ENCODE measurements at regions not wholly inside any gene's neighbourhood (a gene's known extent, or its start where the extent isn't known, plus 50 kb on each side); places are given as distances from the start of the nearest gene placed in this dataset.

- no peak for DNase-seq
Observed at GRCh38 chr2:122183890-122184289, 428.4 kb downstream of the TSN start.

DNA sequence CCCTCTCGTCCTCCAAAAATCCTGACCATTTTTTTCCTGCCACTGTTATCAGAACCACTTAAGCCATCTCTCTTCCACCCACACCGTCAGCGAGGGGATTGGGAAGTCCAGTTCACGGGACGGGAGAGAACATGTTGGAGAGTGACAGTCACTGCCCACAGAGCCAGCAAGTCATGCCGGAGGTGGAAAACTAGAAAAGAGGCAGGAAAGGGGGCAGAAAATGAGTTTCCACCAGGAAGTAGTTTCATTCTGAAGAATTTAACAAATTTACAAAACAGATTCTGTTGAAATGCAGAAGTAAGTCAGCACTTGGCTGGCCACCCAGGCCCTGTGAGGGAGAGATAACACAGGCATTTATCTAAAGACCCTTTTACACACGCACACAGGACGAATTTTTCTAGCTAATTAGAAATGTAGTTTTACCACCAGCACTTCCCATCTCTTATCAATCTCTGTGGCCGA is 431.3 kb downstream of the TSN start:
- DNase-seq = peak; percentile 56

DNA sequence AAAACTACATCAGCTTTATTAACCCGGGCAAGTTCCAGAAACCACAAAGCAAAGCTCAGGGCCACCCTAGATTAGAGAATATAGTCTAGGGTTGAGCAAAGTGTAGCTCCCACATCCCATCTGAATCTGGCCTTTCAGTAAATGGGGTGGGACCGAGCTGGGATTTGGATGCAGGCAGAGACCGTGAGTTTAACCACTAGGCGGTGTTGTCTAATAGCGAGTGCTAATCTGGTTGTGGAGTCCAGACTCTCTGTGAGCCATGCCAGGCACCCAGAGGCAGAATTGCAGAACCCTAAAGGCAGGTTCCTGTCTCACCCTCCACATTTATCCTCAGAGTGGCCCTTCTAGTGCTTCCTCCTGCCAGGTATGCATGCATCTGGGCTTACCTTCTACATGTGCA is 435.9 kb downstream of the TSN start:
- no peak for DNase-seq

GRCh38 chr2:122193622-122194021 is 438.2 kb downstream of the TSN start:
- DNase-seq = peak; percentile 78

GRCh38 chr2:122194546-122194945 is 439.1 kb downstream of the TSN start:
- no peak for DNase-seq

- no peak for DNase-seq
Observed at GRCh38 chr2:122203523-122203922, 448.1 kb downstream of the TSN start.

GRCh38 chr2:122205641-122206040 is 450.2 kb downstream of the TSN start:
- no peak for DNase-seq

- DNase-seq = no peak
Observed at GRCh38 chr2:122206101-122206500, 450.6 kb downstream of the TSN start.

GRCh38 chr2:122209377-122209776 is 453.9 kb downstream of the TSN start:
- no peak for DNase-seq

DNA sequence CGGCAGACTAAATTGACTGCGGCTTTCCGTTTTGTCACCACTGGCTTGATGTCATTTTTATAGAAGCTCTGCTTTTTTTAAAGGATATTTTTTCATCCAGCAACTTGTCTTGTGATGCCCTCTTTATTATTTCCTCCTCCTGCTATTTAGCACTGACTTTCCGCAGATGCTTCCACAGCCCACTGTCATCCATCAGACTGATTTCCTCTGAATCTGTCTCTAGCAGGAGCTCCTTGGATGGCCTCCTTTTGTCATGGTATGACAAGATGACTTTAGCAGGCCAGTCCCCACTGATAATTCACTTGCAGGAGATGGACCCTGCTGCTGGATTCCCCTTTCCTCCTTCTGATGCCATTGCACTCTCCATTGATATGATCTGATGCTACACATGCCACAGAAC is 454.6 kb downstream of the TSN start:
- DNase-seq = no peak

DNA sequence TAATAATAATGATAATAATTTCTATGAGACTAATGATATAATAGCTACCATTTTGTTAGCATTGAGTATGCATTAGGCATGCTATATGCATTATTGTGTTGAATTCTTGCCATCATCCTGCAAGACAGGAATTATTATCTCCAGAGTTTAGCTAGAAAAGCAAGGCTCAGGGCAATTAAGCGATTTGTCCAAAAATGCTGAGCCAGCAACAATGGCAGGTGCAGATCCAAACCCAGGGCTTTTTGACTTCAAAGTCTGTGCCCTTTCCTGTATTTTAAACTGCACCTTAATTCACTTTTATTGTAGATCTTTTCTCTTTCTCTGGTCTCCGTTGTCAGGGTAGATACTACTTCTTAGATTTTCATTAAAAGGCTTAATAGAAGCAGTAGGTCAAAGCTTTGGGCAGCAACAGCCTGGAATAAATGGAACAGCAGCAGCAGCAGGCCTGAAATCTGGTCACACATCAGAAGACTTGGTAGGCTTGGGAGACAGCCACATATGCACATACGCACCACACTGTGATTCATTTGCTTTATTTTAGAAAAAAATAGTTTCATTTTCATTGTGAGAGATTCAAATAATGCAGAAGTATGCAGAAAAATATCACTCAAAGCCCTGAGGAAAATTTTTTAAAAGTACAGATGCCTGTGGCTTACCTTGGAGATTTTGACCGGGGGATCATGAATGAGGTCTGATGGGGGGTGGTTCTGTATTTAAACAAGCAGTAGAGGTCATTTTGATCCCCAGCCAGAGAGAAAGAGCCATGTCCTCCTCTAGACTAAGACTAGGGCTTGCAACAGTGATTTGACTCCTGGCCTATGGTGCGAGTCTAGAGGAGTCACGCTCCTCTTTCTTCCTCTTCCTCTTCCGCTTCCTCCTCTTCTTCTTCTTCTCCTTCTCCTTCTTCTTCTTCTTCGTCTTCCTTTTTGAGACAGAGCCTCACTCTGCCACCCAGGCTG is 455.7 kb downstream of the TSN start:
- DNase-seq = no peak

DNA sequence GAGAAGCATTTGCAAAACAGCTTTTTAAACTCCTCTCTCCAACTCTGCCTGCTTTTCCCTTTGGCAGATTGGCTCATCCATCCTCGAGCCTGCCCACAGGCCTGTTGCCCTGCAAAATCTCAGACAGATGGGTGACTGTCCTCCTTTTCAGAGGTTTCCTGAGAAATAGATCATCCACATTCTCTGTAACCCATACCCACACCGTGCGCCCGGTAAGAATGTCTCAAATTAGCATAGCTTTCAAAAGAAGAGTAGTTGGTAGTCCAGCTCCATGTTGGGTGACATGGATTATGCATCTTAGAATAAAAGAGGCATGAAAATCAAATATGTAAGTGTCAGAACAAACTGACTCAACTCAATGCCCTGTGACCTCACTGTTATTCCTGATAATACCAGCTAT is 457.9 kb downstream of the TSN start:
- DNase-seq = no peak

DNA sequence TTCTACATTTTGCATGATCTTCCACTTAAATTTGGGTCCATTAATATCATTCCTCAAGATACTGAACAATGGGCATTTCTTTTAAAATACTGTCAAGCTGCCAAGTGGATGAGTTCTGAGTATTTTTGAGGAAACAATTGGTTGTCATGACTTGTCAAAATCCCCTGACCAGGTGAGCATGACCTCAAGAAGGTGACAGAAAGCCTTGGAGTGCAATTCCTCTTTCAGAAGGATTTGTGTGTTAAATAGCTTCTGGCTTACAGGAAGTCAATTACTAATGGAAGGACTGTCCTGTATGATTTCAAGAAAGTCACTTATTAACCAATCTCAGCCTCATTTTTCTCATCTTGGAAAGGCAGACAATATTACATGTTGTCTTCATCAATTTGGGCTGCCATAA is 460.6 kb downstream of the TSN start:
- DNase-seq = no peak

DNA sequence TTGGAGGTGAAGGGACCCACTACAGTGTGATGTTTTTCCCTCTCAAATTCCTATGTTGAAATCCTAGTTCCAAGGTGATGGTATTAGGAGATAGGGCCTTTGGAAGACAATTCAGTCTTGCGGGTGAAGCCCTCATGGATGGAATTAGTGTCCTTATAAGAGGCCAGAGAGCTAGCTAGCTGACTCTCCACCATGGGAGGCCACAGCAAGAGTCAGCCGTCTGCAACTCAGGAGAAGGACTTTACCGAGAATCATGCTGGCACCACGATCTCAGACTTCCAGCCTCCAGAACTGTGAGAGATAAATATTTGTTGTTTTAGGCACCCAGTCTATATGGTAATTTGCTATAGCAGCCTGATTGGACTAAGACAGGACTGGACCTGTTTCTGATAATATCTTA is 461.4 kb downstream of the TSN start:
- DNase-seq = no peak

- DNase-seq = no peak
Observed at GRCh38 chr2:122218596-122218995, 463.1 kb downstream of the TSN start.

DNA sequence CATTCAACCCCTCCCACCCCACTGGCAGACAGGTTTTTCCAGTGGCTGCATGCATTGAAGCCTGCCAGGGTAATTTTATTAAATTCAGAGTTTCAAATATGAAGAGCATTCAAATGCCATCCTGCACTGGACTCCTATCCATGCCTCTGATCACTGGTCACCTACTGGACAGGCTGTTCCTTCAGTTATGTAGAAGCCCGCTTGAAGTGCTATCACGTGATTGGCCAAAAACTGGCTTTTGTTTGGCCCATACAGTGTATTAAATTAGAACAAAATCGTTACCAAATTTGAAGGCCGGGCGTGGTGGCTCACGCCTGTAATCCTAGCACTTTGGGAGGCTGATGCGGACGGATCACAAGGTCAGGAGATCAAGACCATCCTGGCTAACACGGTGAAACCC is 464.1 kb downstream of the TSN start:
- no peak for DNase-seq

DNA sequence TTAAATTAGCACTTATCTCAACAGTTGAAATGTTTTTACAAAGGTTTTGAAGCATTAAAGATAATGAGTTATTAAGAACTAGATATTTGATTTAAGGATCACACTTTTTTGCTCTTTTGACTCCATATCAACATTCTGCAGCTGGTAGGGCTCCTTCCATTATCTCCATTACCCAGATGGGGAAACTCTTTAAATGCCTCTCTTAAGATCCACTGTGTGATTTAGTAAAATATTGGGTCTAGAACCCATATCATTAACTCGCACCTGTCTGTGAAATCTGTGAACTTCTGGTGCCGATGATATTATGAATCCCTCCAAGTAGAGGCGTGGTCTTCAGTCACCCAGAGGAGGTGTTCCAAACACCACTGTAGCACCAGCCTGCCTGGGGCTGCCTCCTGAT is 466.2 kb downstream of the TSN start:
- DNase-seq = no peak

DNA sequence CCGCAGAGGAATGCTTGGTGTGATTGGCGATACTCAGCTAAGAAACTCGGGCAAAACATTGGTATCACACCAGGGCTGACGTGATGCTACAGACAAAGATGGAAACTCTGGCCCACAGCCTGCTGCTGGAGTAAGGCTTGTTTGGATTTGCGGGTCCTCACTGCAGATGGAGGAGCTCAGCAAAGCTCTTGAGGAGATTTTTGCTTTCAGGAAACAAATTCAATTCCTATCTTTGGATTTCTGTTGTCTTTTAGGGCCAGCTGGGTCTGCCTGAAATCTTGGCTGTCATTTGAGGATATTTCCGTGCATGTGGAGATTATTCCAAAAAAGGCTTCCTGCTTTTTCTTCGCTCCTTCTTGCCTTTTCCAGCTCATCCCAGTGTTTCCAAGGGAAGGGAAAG is 475.8 kb downstream of the TSN start:
- DNase-seq = no peak

DNA sequence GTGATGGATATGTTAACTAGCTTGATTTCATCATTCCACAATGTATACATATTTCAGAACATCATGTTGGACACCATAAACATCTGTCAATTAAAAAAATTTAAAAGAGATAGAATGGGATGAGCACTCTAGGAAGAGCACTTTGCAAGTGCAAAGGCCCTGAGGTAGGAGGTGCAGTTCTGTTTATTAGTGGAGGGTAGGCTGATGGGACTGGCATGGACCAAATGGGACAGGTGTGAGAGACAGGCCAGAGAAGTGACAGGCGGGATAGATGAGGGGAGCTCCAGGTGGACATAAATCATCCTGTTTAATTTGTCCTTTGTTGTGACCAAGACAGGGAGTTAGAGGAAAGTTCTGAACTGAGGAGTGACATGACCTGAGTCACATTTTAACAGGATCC is 477.9 kb downstream of the TSN start:
- no peak for DNase-seq

DNA sequence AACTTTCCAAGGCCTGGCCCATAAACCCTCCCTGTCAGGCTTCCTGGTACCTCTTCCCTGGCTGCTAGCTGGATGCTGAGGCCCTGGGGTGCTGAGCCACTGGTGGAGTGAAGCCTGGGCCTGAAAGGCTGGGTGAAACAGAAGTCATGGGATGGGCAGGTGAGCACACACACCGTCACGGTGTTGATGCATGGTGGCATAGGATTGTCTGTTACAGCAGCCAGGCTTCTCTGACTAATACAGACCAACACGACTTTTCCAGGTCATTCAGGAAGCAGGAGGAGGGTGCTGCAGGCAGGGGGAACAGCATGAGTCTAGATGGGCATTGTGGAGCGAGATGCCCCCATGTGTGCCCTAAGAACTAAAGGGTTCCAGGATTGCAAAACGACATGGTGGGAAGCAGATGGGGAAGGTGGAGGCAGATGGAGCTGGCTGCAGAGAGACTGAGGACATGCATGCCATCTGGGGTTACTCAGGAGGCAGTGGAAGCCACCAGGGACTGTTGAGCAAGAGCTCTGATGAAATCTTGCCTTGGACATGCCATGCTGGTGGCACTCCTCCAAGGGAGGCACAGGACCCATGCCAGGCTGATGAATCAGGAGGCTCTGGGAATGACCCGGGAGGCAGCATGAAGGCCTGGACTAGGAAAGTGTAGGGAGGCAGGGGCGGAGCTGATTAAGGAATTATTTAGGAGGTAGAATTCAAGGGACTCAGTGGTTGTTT is 480.9 kb downstream of the TSN start:
- no peak for DNase-seq

DNA sequence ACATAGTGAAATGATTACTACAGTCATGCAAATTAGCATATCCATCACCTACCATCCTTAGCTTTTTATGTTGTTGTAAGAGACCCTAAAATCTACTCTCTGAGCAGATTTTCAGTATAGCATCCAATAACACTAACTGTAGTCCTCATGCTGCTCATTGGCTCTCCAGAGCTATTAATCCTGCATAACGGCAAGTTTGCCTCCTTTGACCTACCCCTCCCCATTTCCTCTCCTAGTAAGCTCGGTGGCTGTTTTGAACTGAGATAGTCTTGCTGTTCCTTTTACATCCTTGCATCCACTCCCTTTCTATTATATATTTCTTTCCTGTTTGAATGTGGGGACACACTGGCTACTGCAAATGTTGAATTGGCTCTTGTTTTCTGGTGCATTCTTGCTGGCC is 481.5 kb downstream of the TSN start:
- DNase-seq = no peak

- DNase-seq = no peak
Observed at GRCh38 chr2:122237450-122237849, 482.0 kb downstream of the TSN start.

GRCh38 chr2:122238006-122238559 is 482.6 kb downstream of the TSN start:
- no peak for DNase-seq

DNA sequence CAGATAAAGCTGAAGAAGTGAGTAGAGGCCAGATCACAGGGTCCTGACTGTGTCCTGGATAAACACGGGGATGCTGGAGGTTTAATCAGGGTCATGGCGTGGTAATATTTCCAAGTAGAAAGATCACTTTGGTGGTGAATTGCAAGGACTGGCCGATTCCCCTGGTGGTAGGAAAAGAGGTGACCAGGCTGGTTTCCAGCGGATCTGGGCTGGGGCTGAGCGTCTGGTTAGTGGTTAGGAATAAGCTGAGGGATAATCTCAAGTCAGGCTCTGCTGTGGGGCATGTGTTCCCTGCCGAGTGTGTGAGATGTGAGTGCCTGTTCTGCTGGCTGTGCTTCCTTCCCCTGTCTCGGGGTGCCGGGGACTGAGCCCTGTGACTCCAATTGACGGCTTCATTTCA is 484.0 kb downstream of the TSN start:
- no peak for DNase-seq

Measured in GF-D8 (cell line).